WTC11 (cell line): ENCODE measurements at regions not wholly inside any gene's neighbourhood (a gene's known extent, or its start where the extent isn't known, plus 50 kb on each side); places are given as distances from the start of the nearest gene placed in this dataset.

Experiments used
- ATAC-seq: fragments of 200-7000 bp; cut with Tn5 transposase; 2 replicates; pipeline ENCODE4 v1.10.0; 2021; ENCODE audit warnings: mild to moderate bottlenecking, moderate library complexity
- CTCF ChIA-PET: fragments of 300-600 bp; sonication (Branson Sonifier 250); formaldehyde crosslinking; loops from one replicate; lab custom pipeline; 2021; ENCODE audit warnings: antibody characterized with exemption; lab: Charles Lee
- POLR2A ChIA-PET: fragments of 350-600 bp; sonication (Branson Sonifier 250); formaldehyde crosslinking; loops from one replicate; lab custom pipeline; 2021; ENCODE audit warnings: antibody characterized with exemption; lab: Charles Lee
- DNase-seq: peaks from one replicate; pipeline ENCODE4 v3.0.0; 2021; ENCODE audit warnings: low spot score
- H3K27ac Mint-ChIP-seq: 2 replicates; pipeline ENCODE4 v1.8.0; 2021; ENCODE audit warnings: mixed read lengths
- H3K27me3 Mint-ChIP-seq: 2 replicates; pipeline ENCODE4 v1.8.0; 2021; ENCODE audit warnings: low read depth, mild to moderate bottlenecking, moderate library complexity, mixed read lengths
- H3K36me3 Mint-ChIP-seq: 2 replicates; pipeline ENCODE4 v1.8.0; 2021; ENCODE audit warnings: mixed read lengths
- H3K4me1 Mint-ChIP-seq: 2 replicates; pipeline ENCODE4 v1.8.0; 2022; ENCODE audit warnings: mixed read lengths
- H3K4me3 Mint-ChIP-seq: 2 replicates; pipeline ENCODE4 v1.8.0; 2021; ENCODE audit warnings: mild to moderate bottlenecking, moderate library complexity, mixed read lengths
- H3K9me3 Mint-ChIP-seq: 2 replicates; pipeline ENCODE4 v1.8.0; 2021; ENCODE audit warnings: mixed read lengths
- ATF6 ChIP-seq: sonication (generic); formaldehyde crosslinking; IDR thresholded peaks from 2 replicates; pipeline ENCODE4 v1.8.1; 2023; ENCODE audit warnings: mild to moderate bottlenecking, missing genetic modification reagents
- CBFB ChIP-seq: sonication (generic); formaldehyde crosslinking; IDR thresholded peaks from 2 replicates; pipeline ENCODE4 v1.8.1; 2022; ENCODE audit warnings: mild to moderate bottlenecking, low read depth, missing genetic modification reagents
- ETV6 ChIP-seq: sonication (generic); formaldehyde crosslinking; IDR thresholded peaks from 2 replicates; pipeline ENCODE4 v1.8.1; 2022; ENCODE audit warnings: mild to moderate bottlenecking, missing genetic modification reagents
- FOXK1 ChIP-seq: sonication (generic); formaldehyde crosslinking; IDR thresholded peaks from 2 replicates; pipeline ENCODE4 v1.8.0; 2022; ENCODE audit warnings: mild to moderate bottlenecking, moderate library complexity, missing genetic modification reagents
- FOXP1 ChIP-seq: sonication (generic); formaldehyde crosslinking; IDR thresholded peaks from 2 replicates; pipeline ENCODE4 v1.8.0; 2022; ENCODE audit warnings: missing genetic modification reagents, mild to moderate bottlenecking, moderate library complexity, borderline replicate concordance
- NFATC4 ChIP-seq: fragments of 250-450 bp; sonication (Bioruptor Pico); IDR thresholded peaks from 2 replicates; pipeline ENCODE4 v1.9.0; 2021; ENCODE audit warnings: mild to moderate bottlenecking
- NFE2L1 ChIP-seq: sonication (generic); formaldehyde crosslinking; IDR thresholded peaks from 2 replicates; pipeline ENCODE4 v1.8.1; 2023; ENCODE audit warnings: missing genetic modification reagents
- NR2C2 ChIP-seq: sonication (generic); formaldehyde crosslinking; IDR thresholded peaks from 2 replicates; pipeline ENCODE4 v1.8.0; 2022; ENCODE audit warnings: mild to moderate bottlenecking, missing genetic modification reagents
- RELA ChIP-seq: sonication (generic); formaldehyde crosslinking; IDR thresholded peaks from 2 replicates; pipeline ENCODE4 v1.8.1; 2022; ENCODE audit warnings: missing genetic modification reagents, mild to moderate bottlenecking, borderline replicate concordance
- TCF7 ChIP-seq: sonication (generic); formaldehyde crosslinking; IDR thresholded peaks from 2 replicates; pipeline ENCODE4 v1.8.0; 2022; ENCODE audit warnings: mild to moderate bottlenecking, low read depth, missing genetic modification reagents, moderate library complexity
- TEAD1 ChIP-seq: sonication (generic); formaldehyde crosslinking; IDR thresholded peaks from 2 replicates; pipeline ENCODE4 v1.8.0; 2022; ENCODE audit warnings: mild to moderate bottlenecking, missing genetic modification reagents
- ZNF232 ChIP-seq: sonication (generic); formaldehyde crosslinking; IDR thresholded peaks from 2 replicates; pipeline ENCODE4 v1.8.0; 2022; ENCODE audit warnings: mild to moderate bottlenecking, missing genetic modification reagents
- ZNF317 ChIP-seq: sonication (generic); formaldehyde crosslinking; IDR thresholded peaks from 2 replicates; pipeline ENCODE4 v1.8.1; 2023; ENCODE audit warnings: low read depth, mild to moderate bottlenecking, moderate library complexity, missing genetic modification reagents, borderline replicate concordance
- ZNF396 ChIP-seq: fragments of 250-450 bp; sonication (Bioruptor Pico); IDR thresholded peaks from 2 replicates; pipeline ENCODE4 v1.8.0; 2021; ENCODE audit warnings: mild to moderate bottlenecking, moderate library complexity, borderline replicate concordance
- ZNF423 ChIP-seq: fragments of 250-450 bp; sonication (Bioruptor Pico); IDR thresholded peaks from 2 replicates; pipeline ENCODE4 v2.1.2; 2022; ENCODE audit warnings: mild to moderate bottlenecking, moderate library complexity
- ZNF425 ChIP-seq: fragments of 250-450 bp; sonication (Bioruptor Pico); conservative IDR thresholded peaks from 2 replicates; pipeline ENCODE4 v1.9.0; 2021; ENCODE audit warnings: mild to moderate bottlenecking
- ZNF671 ChIP-seq: fragments of 250-450 bp; sonication (Bioruptor Pico); IDR thresholded peaks from 2 replicates; pipeline ENCODE4 v1.8.0; 2021; ENCODE audit warnings: mild to moderate bottlenecking
- TF ChIP-seq, protein P1 (sequence below): sonication (generic); formaldehyde crosslinking; IDR thresholded peaks from 2 replicates; pipeline ENCODE4 v1.8.0; 2022; ENCODE audit warnings: mild to moderate bottlenecking, missing genetic modification reagents
- TF ChIP-seq, protein P2 (sequence below): sonication (generic); formaldehyde crosslinking; conservative IDR thresholded peaks from 2 replicates; pipeline ENCODE4 v1.8.1; 2023; ENCODE audit warnings: mild to moderate bottlenecking, low read depth, missing genetic modification reagents, moderate library complexity
- TF ChIP-seq, protein P3 (sequence below): sonication (generic); formaldehyde crosslinking; IDR thresholded peaks from 2 replicates; pipeline ENCODE4 v1.8.1; 2022; ENCODE audit warnings: missing genetic modification reagents, borderline replicate concordance
- TF ChIP-seq, protein P4 (sequence below): sonication (generic); formaldehyde crosslinking; IDR thresholded peaks from 2 replicates; pipeline ENCODE4 v1.8.0; 2023; ENCODE audit warnings: missing genetic modification reagents

DNA sequence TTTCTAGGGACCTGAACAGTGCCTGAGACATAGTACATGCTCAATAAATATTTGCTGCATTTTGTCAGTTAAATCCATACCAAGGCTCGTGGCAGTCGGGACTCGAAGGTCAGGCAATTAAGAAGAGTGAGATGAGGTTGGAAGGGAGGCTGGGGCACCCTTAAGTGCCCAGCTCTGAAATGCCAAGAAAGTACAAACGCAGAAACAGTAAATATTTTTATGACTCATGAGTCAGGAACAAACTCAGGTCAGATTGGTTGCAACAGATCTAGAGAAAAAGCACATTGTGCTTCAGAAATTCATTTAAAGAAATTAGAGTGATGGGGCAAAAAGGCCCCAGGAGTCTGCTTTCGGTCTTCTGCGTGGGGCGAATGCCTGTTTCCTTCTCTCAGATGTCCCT is 83.0 kb upstream of the FZD10 start:
- ChIA-PET CTCF (no interaction called here), POLR2A (no interaction called here)
- H3K9me3 Mint-ChIP-seq = peaks cover 73% of the 10 kb centered on the region
- no peak for ATAC-seq
- H3K36me3 Mint-ChIP-seq = peaks cover 56% of the 10 kb centered on the region
- H3K4me1 Mint-ChIP-seq = peaks cover 12% of the 10 kb centered on the region
- peaks cover 42% of the 10 kb centered on the region for H3K27me3 Mint-ChIP-seq
- H3K27ac Mint-ChIP-seq = no peak overlapping the region
- TF ChIP-seq CBFB (CRISPR knock-in tag) (no peak), FOXP1 (CRISPR knock-in tag) (no peak), TEAD1 (CRISPR knock-in tag) (no peak), ZNF396 (CRISPR knock-in tag) (no peak)
- TF ChIP-seq, protein P1, sequence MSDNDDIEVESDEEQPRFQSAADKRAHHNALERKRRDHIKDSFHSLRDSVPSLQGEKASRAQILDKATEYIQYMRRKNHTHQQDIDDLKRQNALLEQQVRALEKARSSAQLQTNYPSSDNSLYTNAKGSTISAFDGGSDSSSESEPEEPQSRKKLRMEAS (CRISPR knock-in tag) = no peak
- TF ChIP-seq, all 79 proteins: peak for 0
- DNase-seq = no peak
- no peak overlapping the region for H3K4me3 Mint-ChIP-seq

DNA sequence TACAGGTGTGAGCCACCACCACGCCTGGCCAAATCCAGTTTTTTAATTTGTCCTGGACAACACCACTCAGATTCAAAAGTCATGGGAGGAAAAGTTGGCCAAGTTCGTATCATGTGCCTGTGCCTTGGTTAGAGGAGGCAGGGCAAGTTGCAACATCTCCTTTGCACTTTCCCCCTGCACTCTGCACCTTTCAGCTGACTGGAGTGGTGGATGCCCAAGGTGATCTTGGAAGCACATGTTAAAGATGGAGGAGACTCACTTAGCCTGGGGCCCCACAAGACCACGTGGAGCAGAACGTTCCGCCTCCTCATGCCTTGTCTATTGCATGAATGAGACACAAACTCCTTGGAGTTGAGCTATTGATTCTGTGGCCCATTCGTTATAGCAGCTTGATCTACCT is 82.1 kb upstream of the FZD10 start:
- ChIA-PET CTCF (no interaction called here), POLR2A (no interaction called here)
- DNase-seq = no peak
- Mint-ChIP-seq H3K36me3 (peaks cover 57% of the 10 kb centered on the region), H3K4me3 (no peak overlapping the region), H3K4me1 (peaks cover 9% of the 10 kb centered on the region)
- ATAC-seq = no peak
- no peak for TF ChIP-seq ZNF232 (CRISPR knock-in tag)
- no peak for TF ChIP-seq ATF6 (CRISPR knock-in tag)
- TF ChIP-seq ZNF423 (CRISPR knock-in tag) = no peak
- TF ChIP-seq ETV6 (CRISPR knock-in tag) = no peak
- TF ChIP-seq, protein P2, sequence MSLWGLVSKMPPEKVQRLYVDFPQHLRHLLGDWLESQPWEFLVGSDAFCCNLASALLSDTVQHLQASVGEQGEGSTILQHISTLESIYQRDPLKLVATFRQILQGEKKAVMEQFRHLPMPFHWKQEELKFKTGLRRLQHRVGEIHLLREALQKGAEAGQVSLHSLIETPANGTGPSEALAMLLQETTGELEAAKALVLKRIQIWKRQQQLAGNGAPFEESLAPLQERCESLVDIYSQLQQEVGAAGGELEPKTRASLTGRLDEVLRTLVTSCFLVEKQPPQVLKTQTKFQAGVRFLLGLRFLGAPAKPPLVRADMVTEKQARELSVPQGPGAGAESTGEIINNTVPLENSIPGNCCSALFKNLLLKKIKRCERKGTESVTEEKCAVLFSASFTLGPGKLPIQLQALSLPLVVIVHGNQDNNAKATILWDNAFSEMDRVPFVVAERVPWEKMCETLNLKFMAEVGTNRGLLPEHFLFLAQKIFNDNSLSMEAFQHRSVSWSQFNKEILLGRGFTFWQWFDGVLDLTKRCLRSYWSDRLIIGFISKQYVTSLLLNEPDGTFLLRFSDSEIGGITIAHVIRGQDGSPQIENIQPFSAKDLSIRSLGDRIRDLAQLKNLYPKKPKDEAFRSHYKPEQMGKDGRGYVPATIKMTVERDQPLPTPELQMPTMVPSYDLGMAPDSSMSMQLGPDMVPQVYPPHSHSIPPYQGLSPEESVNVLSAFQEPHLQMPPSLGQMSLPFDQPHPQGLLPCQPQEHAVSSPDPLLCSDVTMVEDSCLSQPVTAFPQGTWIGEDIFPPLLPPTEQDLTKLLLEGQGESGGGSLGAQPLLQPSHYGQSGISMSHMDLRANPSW = no peak
- TF ChIP-seq ZNF317 (CRISPR knock-in tag) = no peak
- no peak for TF ChIP-seq ZNF671 (CRISPR knock-in tag)
- TF ChIP-seq, all 79 proteins: peak for 0
- Mint-ChIP-seq H3K9me3 (peaks cover 74% of the 10 kb centered on the region), H3K27ac (no peak overlapping the region), H3K27me3 (peaks cover 33% of the 10 kb centered on the region)

GRCh38 chr12:130081117-130081805 is 81.0 kb upstream of the FZD10 start:
- DNase-seq (no peak), ATAC-seq (no peak)
- Mint-ChIP-seq H3K36me3 (peaks cover 52% of the 10 kb centered on the region), H3K27me3 (peaks cover 27% of the 10 kb centered on the region), H3K9me3 (peaks cover 67% of the 10 kb centered on the region), H3K27ac (no peak overlapping the region), H3K4me3 (no peak overlapping the region), H3K4me1 (peaks cover 2% of the 10 kb centered on the region)
- CTCF ChIA-PET = interaction anchor here (1.0 kb wide), 1 partner anchor 50 kb away, joined by 4 read pairs; no protein-coding TSS in a partner anchor
- POLR2A ChIA-PET = no interaction called here
- TF ChIP-seq FOXP1 (CRISPR knock-in tag) (no peak), ZNF425 (no peak), TCF7 (CRISPR knock-in tag) (no peak), FOXK1 (CRISPR knock-in tag) (no peak), CBFB (CRISPR knock-in tag) (no peak), NFATC4 (CRISPR knock-in tag) (no peak), NR2C2 (no peak), NFE2L1 (CRISPR knock-in tag) (no peak), RELA (CRISPR knock-in tag) (no peak)
- TF ChIP-seq, protein P3, sequence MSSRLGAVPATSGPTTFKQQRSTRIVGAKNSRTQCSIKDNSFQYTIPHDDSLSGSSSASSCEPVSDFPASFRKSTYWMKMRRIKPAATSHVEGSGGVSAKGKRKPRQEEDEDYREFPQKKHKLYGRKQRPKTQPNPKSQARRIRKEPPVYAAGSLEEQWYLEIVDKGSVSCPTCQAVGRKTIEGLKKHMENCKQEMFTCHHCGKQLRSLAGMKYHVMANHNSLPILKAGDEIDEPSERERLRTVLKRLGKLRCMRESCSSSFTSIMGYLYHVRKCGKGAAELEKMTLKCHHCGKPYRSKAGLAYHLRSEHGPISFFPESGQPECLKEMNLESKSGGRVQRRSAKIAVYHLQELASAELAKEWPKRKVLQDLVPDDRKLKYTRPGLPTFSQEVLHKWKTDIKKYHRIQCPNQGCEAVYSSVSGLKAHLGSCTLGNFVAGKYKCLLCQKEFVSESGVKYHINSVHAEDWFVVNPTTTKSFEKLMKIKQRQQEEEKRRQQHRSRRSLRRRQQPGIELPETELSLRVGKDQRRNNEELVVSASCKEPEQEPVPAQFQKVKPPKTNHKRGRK (CRISPR knock-in tag) = no peak
- TF ChIP-seq, protein P4, sequence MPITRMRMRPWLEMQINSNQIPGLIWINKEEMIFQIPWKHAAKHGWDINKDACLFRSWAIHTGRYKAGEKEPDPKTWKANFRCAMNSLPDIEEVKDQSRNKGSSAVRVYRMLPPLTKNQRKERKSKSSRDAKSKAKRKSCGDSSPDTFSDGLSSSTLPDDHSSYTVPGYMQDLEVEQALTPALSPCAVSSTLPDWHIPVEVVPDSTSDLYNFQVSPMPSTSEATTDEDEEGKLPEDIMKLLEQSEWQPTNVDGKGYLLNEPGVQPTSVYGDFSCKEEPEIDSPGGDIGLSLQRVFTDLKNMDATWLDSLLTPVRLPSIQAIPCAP (CRISPR knock-in tag) = no peak
